ENCODE measurements at regions not wholly inside any gene's neighbourhood (a gene's known extent, or its start where the extent isn't known, plus 50 kb on each side); places are given as distances from the start of the nearest gene placed in this dataset.

DNA sequence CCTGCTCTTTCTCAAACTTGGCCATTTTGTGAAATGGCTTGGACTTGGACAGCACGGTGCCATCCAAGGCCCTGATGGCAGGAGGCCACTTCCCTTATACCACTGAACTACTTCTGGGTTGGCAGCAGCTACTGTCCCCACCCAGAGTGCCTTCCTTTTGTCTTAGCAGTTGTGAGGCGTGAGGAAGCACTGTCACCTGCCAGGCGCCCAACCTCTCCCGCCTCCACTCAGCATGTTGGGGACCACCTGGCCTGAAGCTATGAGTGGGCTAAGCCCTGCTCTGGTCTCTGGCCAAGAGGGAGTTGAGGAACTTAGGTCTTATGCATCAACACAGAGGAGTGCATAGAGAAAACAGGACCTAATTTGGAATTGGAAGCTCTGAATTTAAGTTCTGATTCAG, 276.0 kb downstream of the ENC1 start:
- H3K9me3 Mint-ChIP-seq = no peaks in the 10 kb centered on the region
- DNase-seq (ENCODE audit: low spot score) = no peak
- no peaks in the 10 kb centered on the region for H3K4me1 Mint-ChIP-seq (ENCODE audit: low read depth)
- H3K36me3 Mint-ChIP-seq (ENCODE audit: low read depth) = no peaks in the 10 kb centered on the region
- H3K27ac Mint-ChIP-seq = no peak overlapping the region
- no peak overlapping the region for H3K4me3 Mint-ChIP-seq
- no peaks in the 10 kb centered on the region for H3K27me3 Mint-ChIP-seq (ENCODE audit: low read depth)

DNA sequence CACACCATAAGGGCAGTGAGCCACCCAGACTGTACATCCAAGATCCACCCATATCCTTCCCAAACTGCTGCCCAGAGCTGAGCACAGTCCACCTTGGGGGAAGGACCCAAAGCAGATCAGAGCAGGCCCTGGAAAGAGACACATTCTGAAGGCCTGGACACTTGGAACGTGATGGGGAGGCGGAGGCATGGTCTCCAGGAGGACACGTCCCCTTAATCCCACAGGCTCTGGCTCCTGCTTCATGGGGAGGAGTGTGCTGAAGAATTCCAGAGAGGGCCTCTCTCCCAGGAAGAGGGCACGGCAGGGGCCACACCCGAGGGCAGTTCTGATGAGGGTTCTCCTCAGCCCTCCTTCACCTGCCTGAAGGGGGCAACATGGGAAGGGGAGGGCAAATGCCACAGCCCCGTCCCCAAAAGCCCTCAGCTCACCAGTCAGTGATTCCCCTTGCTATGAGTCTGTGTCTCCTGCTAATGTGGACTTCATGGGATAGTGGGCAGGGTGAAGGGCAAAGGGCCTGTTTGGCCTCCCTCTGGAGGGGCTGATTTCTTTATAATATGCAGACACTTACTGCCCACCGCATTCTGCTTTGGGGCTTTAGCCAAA, 276.8 kb downstream of the ENC1 start:
- Mint-ChIP-seq H3K4me1 (ENCODE audit: low read depth) (no peaks in the 10 kb centered on the region), H3K9me3 (no peaks in the 10 kb centered on the region), H3K27me3 (ENCODE audit: low read depth) (no peaks in the 10 kb centered on the region), H3K27ac (no peak overlapping the region), H3K4me3 (no peak overlapping the region), H3K36me3 (ENCODE audit: low read depth) (no peaks in the 10 kb centered on the region)
- DNase-seq (ENCODE audit: low spot score) = no peak

DNA sequence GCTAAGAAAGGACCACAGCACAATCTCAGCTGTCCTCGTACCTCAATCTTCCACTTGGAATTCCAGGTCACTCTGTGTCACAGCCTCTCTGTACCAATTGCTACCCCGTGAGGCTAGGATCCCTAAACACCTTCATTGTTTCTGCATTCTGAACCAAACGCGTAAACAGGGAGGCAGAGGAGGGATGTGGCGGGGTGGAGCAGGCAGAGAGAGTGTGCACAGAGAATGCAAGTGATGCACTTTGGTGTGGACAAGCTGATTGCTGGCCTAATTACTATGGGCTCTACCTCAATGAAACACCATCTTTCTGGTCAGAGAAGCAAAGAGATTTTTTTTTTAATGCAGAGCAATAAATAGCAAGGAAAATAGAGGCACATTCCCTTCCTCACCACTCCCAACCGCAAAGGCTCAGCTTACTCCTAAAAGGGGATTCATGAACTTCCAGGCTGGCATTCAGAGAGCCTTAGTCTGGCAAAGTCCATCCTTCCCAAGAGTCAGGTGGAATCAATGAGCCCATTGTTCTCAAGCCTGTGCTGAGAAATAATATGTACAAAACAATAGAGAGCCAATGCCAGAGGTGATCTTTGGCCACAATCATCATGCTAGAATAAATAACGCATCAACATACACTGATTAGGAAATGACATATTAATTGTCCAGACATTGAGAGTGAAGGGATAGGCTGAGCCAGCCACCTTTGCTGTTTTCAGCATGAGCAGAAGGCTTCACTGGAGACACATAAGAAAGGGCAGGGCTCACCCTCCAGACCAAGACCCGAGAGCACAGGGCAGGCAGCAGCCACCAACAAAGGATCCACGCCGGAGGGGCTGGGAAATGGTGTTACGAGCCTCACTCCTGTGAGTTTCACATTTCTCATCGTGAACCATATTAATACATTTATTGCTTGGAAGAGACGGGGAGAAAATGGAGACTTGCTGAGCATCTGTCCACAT, 278.8 kb downstream of the ENC1 start:
- Mint-ChIP-seq H3K9me3 (no peaks in the 10 kb centered on the region), H3K27me3 (ENCODE audit: low read depth) (no peaks in the 10 kb centered on the region), H3K4me3 (no peak overlapping the region), H3K36me3 (ENCODE audit: low read depth) (no peaks in the 10 kb centered on the region), H3K27ac (no peak overlapping the region), H3K4me1 (ENCODE audit: low read depth) (no peaks in the 10 kb centered on the region)
- no peak for DNase-seq (ENCODE audit: low spot score)

DNA sequence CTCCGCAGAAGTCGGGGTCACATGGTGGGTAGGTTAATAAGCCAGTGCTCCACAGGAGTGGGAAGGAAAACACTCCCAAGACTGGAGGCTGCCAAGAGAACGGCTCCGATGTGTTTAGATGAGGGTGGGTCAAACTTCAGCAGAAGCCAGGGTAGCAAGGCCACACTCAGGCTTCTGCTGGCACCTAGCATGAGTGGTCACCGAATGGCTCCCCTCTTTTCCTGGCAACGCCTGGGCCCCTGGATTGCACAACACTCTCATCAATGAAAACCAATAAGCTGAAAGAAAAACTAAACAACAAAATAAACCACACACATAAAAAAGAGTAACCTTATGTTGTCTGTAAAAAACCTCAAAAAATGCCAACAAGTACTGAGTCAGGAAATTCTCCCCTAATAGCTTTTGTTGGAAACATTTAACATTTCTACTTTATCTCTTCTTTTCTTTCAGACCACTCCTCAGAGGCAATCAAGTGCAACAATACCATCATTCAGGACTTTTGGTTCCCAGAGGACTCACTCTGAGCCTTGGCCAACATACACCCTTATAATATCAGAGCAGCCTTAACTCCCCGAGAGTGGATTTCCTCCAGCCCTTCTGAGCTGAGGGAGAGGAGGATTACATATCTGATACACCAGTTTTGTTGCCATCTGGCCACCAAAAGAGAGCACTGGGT, 279.9 kb downstream of the ENC1 start:
- no peaks in the 10 kb centered on the region for H3K9me3 Mint-ChIP-seq
- no peaks in the 10 kb centered on the region for H3K36me3 Mint-ChIP-seq (ENCODE audit: low read depth)
- no peak for DNase-seq (ENCODE audit: low spot score)
- H3K27me3 Mint-ChIP-seq (ENCODE audit: low read depth) = no peaks in the 10 kb centered on the region
- no peak overlapping the region for H3K27ac Mint-ChIP-seq
- H3K4me1 Mint-ChIP-seq (ENCODE audit: low read depth) = no peaks in the 10 kb centered on the region
- no peak overlapping the region for H3K4me3 Mint-ChIP-seq

DNA sequence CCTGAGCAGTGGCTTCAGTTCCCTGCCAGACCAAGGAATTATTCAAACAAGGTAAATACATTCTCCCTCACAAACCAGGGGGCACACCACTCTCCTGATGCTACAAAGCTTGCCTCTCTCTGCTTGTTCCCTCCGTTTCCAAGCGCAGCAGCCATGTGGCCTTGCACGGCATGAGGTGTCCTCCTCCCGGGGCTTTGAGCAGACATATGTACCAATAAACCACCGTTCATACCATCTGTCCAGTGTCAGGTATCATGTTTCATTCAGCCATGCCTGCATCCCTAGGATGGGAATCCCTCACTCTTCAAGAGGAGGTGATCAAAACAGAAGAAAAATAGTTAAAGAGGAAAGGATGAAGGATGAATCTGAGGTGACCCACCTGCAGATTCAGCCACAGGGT, 282.7 kb downstream of the ENC1 start:
- Mint-ChIP-seq H3K27me3 (ENCODE audit: low read depth) (no peaks in the 10 kb centered on the region), H3K9me3 (no peaks in the 10 kb centered on the region), H3K27ac (no peak overlapping the region), H3K4me1 (ENCODE audit: low read depth) (no peaks in the 10 kb centered on the region), H3K36me3 (ENCODE audit: low read depth) (no peaks in the 10 kb centered on the region), H3K4me3 (no peak overlapping the region)
- no peak for DNase-seq (ENCODE audit: low spot score)

DNA sequence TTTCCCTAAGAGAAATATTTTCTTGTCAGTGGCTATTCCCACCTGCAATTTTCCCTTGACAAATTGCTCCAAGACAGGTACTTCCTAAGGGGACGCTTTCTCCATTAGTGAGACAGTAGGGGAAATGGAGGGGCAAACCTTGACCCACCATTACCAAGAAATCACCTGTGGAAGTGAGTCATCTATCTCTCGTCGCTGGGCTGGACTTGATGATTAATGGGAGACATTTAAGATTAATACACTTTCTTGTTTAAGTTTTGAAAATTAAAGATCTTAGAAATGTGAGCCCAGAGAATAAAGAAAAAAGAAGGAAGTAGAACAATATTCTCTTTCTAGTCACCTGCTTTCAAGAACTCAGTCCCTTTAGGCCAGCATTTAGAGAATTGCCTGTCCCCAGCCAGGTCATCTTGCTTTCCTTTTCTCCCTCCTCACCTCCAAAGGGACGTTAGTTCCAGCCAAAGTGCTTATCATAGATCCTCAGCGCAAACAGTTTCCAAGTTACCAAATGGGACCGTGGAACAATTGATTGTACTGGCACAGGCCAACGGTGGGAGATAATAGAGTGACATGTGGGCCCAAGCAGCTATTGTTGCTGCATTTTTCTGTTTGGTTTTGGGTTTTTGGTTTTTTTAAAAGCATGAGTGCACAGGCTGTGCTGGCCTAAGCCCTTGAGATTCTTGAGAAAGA, 284.4 kb downstream of the ENC1 start:
- no peak for DNase-seq (ENCODE audit: low spot score)
- Mint-ChIP-seq H3K36me3 (ENCODE audit: low read depth) (no peaks in the 10 kb centered on the region), H3K27ac (no peak overlapping the region), H3K27me3 (ENCODE audit: low read depth) (no peaks in the 10 kb centered on the region), H3K4me1 (ENCODE audit: low read depth) (no peaks in the 10 kb centered on the region), H3K4me3 (no peak overlapping the region), H3K9me3 (no peaks in the 10 kb centered on the region)

DNA sequence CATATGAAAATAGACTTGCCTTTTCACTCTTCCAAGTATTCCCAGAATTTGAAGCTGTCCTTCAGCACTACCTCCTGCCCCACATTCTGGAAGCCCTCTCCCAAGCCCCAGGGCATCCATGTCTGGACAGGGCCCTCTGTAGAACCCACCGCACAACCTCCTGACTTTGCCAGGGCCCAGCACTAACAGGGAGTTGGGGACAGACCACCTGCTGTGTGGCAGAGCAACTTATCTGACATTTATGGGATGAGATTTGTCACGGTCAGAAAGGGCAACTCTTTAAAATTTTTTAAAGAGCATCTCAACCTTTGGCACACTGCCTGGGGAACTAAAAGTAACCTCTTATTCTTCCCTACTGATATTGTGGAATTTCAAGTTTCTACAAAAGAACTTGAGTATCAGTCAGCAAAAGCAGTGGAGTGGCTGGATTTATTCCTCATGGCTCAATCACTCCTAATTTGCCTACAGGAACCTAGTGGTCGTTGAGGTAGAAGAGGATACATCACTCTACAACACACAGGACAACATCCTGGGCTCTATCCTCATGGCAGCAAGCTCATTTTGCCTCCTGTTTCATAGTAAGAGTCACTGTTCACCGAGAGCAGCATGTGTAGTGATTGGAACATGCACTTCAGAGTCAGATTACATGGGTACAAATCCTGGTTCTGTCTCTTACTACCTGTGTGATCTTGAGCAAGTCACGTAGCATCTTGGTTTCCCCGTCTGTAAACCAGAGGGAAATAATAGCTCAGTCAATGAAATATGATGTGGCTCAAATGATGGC, 285.3 kb downstream of the ENC1 start:
- DNase-seq (ENCODE audit: low spot score) = no peak
- H3K27me3 Mint-ChIP-seq (ENCODE audit: low read depth) = no peaks in the 10 kb centered on the region
- no peaks in the 10 kb centered on the region for H3K9me3 Mint-ChIP-seq
- H3K4me1 Mint-ChIP-seq (ENCODE audit: low read depth) = no peaks in the 10 kb centered on the region
- no peaks in the 10 kb centered on the region for H3K36me3 Mint-ChIP-seq (ENCODE audit: low read depth)
- H3K27ac Mint-ChIP-seq = no peak overlapping the region
- no peak overlapping the region for H3K4me3 Mint-ChIP-seq

DNA sequence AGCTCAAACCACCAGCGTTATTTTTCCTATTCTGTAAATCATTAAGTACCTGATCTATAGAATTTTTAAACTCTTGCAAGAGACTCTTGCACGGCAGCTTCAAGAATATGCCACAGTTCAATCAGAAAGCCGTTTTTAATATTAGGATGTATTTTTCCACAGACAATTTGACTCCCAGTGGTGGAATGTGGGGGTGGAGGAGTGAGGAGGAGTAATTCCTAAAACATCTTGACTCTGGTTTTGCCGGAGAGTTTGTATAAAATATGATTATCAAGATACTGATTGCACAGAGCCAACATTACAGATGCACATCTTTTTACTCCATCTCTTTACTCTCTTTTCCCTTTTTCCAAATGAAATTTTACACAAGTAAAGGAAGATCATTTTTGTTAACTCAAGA, 288.3 kb downstream of the ENC1 start:
- H3K9me3 Mint-ChIP-seq = peaks cover 4% of the 10 kb centered on the region
- H3K36me3 Mint-ChIP-seq (ENCODE audit: low read depth) = no peaks in the 10 kb centered on the region
- H3K4me3 Mint-ChIP-seq = no peak overlapping the region
- no peak overlapping the region for H3K27ac Mint-ChIP-seq
- H3K27me3 Mint-ChIP-seq (ENCODE audit: low read depth) = peaks cover 8% of the 10 kb centered on the region
- no peaks in the 10 kb centered on the region for H3K4me1 Mint-ChIP-seq (ENCODE audit: low read depth)
- no peak for DNase-seq (ENCODE audit: low spot score)

DNA sequence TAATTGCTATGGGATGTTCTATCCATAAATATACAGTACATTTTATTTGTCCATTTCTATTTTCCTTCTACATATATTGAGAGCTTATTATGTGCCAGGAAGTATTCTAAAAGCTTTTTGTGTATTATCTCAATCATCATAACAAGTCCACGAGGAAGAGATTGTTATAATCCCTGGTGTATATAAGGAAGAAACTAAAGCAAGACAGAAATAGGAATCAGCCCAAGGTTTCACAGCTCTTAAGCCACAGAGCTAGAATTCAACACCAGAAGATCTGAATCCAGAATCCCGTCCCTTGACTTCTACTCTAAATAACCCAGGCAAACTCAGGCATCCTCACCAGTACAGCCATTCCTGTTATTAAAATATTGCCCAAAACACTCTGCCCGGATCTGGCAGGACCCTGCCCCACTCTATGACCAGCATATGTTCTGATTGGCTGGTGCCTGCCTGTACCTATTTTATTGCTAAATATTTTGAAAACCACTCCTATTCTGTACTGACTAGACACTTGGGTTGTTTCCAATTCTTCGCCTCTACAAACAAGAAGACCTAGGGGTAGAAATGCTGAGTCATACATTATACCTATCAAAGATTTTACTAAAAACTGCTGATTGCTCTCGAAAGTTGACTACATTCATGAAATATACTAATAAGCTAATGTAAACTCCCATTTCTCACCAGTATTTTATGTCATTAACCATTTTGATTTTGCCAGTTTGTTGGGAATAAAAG, 297.4 kb downstream of the ENC1 start:
- no peak overlapping the region for H3K27ac Mint-ChIP-seq
- H3K4me1 Mint-ChIP-seq (ENCODE audit: low read depth) = no peaks in the 10 kb centered on the region
- H3K27me3 Mint-ChIP-seq (ENCODE audit: low read depth) = peaks cover 23% of the 10 kb centered on the region
- DNase-seq (ENCODE audit: low spot score) = no peak
- peaks cover 3% of the 10 kb centered on the region for H3K9me3 Mint-ChIP-seq
- no peaks in the 10 kb centered on the region for H3K36me3 Mint-ChIP-seq (ENCODE audit: low read depth)
- H3K4me3 Mint-ChIP-seq = no peak overlapping the region

DNA sequence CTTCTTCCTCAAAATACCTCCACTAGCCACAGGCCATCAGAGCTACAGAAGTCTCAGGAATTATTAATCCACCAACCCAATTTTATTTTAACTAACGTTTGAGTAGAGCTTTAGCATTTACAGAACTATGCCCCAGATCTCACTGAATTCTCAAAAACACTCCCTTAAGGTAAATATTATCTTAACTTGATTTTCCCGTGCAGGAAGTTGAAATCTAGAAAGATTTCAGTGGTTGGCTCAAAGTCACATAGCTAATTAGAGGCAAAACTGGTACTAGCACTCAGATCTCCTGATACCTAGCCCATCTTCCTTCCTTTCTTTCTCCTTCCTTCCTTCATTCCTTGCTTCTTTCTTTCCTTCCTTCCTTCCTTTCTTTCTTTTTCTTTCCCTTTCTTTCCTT, 298.3 kb downstream of the ENC1 start:
- H3K4me1 Mint-ChIP-seq (ENCODE audit: low read depth) = no peaks in the 10 kb centered on the region
- no peaks in the 10 kb centered on the region for H3K9me3 Mint-ChIP-seq
- no peak overlapping the region for H3K4me3 Mint-ChIP-seq
- peaks cover 29% of the 10 kb centered on the region for H3K27me3 Mint-ChIP-seq (ENCODE audit: low read depth)
- no peak overlapping the region for H3K27ac Mint-ChIP-seq
- no peaks in the 10 kb centered on the region for H3K36me3 Mint-ChIP-seq (ENCODE audit: low read depth)
- DNase-seq (ENCODE audit: low spot score) = no peak

DNA sequence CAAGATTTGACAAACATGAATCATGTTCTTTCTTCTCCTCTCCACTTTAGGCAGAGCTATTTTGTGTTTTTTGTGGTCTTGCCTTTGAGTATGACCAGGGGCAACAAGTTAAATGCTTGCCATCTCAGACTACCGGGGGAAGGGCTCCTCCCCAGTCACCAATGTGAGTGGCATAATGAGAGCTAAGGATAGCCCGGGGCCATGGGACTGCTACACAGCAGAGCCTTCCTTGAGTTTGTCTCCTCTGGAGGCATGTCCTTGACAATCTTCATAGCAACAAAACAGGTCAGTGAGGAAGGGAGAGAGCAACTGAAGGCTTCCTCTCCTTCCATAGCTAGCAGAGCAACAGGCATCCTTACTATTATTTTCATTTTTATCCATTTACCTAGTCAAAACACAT, 299.3 kb downstream of the ENC1 start:
- Mint-ChIP-seq H3K9me3 (no peaks in the 10 kb centered on the region), H3K27me3 (ENCODE audit: low read depth) (peaks cover 29% of the 10 kb centered on the region), H3K27ac (no peak overlapping the region), H3K4me3 (no peak overlapping the region), H3K36me3 (ENCODE audit: low read depth) (no peaks in the 10 kb centered on the region), H3K4me1 (ENCODE audit: low read depth) (no peaks in the 10 kb centered on the region)
- no peak for DNase-seq (ENCODE audit: low spot score)

DNA sequence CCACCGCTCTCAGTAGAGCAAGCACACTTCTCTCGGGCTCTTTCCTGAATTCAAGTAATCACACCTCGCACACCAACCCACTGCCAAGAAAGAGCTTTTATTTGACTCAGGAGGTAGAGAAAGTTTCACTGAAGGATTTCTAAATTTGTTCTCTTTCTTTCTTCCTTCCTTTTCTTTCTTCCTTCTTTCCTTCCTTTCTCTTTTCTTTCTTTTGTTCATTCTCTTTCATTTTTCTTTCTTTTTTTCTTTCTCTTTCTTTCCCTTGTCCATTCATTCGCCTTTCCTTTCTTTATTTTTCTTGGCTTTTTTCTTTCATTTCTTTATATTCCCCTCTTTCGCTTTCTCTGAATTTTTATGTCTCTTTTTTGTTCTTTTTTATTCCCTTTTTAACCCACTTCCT, 300.1 kb downstream of the ENC1 start:
- no peaks in the 10 kb centered on the region for H3K4me1 Mint-ChIP-seq (ENCODE audit: low read depth)
- no peaks in the 10 kb centered on the region for H3K36me3 Mint-ChIP-seq (ENCODE audit: low read depth)
- DNase-seq (ENCODE audit: low spot score) = no peak
- peaks cover 29% of the 10 kb centered on the region for H3K27me3 Mint-ChIP-seq (ENCODE audit: low read depth)
- H3K9me3 Mint-ChIP-seq = no peaks in the 10 kb centered on the region
- H3K4me3 Mint-ChIP-seq = no peak overlapping the region
- H3K27ac Mint-ChIP-seq = no peak overlapping the region

DNA sequence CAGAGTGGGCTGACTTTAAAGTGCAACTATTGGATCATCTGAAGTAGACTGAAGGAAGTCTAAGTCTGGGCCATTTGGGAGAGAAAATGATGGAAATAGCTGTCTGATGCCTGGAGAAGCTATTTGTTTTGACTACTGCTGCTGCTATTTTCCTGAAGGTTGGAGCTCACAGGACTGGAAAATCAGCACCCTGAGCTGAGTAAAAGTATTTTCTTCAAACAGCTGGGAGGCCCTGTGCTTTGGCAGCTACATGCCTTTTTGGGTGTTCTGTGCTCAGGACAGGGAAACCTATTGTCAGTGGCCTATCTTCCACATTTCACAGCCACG, 302.6 kb downstream of the ENC1 start:
- no peaks in the 10 kb centered on the region for H3K9me3 Mint-ChIP-seq
- H3K4me1 Mint-ChIP-seq (ENCODE audit: low read depth) = no peaks in the 10 kb centered on the region
- H3K4me3 Mint-ChIP-seq = no peak overlapping the region
- no peaks in the 10 kb centered on the region for H3K36me3 Mint-ChIP-seq (ENCODE audit: low read depth)
- no peak overlapping the region for H3K27ac Mint-ChIP-seq
- no peak for DNase-seq (ENCODE audit: low spot score)
- H3K27me3 Mint-ChIP-seq (ENCODE audit: low read depth) = peaks cover 32% of the 10 kb centered on the region

Measured in T-helper 2 cell treated with Interferon-gamma antibody and Interleukin-4, amounts not matched to agents 5 μg/mL and 100 μg/mL, for 36 hours (primary cell).